GM15510 (cell line): ENCODE measurements at regions not wholly inside any gene's neighbourhood (a gene's known extent, or its start where the extent isn't known, plus 50 kb on each side); places are given as distances from the start of the nearest gene placed in this dataset.

Source experiments
- POLR2A ChIP-seq: IDR thresholded peaks from 3 replicates; pipeline ENCODE4 v1.6.1; 2011; ENCODE audit warnings: borderline replicate concordance; ENCODE audit not compliant: insufficient read length; ENCODE audit errors: extremely low read depth

- no peak for TF ChIP-seq POLR2A
These were observed 59.2 kb downstream of the C9orf50 start for GRCh38 chr9:129561594-129562281.

- TF ChIP-seq POLR2A = no peak
These were observed 60.0 kb downstream of the C9orf50 start for GRCh38 chr9:129560881-129561306.

- no peak for TF ChIP-seq POLR2A
These were observed 61.4 kb downstream of the C9orf50 start for GRCh38 chr9:129559506-129559881.

GRCh38 chr9:129558551-129559505, 62.1 kb downstream of the C9orf50 start:
- TF ChIP-seq POLR2A = no peak

GRCh38 chr9:129558063-129558550, 62.8 kb downstream of the C9orf50 start:
- TF ChIP-seq POLR2A = no peak

- no peak for TF ChIP-seq POLR2A
These were observed 63.5 kb downstream of the C9orf50 start for GRCh38 chr9:129557192-129558036.

- TF ChIP-seq POLR2A = no peak
These were observed 64.3 kb downstream of the C9orf50 start for GRCh38 chr9:129556491-129557191.

GRCh38 chr9:129555512-129556215, 65.2 kb downstream of the C9orf50 start:
- no peak for TF ChIP-seq POLR2A

- TF ChIP-seq POLR2A = no peak
These were observed 66.3 kb downstream of the C9orf50 start for GRCh38 chr9:129554649-129555048.

GRCh38 chr9:129553277-129553676, 67.6 kb downstream of the C9orf50 start:
- no peak for TF ChIP-seq POLR2A

- no peak for TF ChIP-seq POLR2A
These were observed 68.8 kb downstream of the C9orf50 start for GRCh38 chr9:129552064-129552463.

GRCh38 chr9:129551393-129551973, 69.4 kb downstream of the C9orf50 start:
- no peak for TF ChIP-seq POLR2A

- no peak for TF ChIP-seq POLR2A
These were observed 70.6 kb downstream of the C9orf50 start for GRCh38 chr9:129550199-129550839.

- no peak for TF ChIP-seq POLR2A
These were observed 71.2 kb downstream of the C9orf50 start for GRCh38 chr9:129549684-129550083.
